ENCODE measurements at regions not wholly inside any gene's neighbourhood (a gene's known extent, or its start where the extent isn't known, plus 50 kb on each side); places are given as distances from the start of the nearest gene placed in this dataset.

GRCh38 chr7:131656980-131657723, 100.7 kb upstream of the PODXL start:
- ChIA-PET POLR2A (no interaction called here), CTCF (interaction anchor here (0.7 to 4.9 kb wide), 5 partner anchors 8 to 164 kb away, joined by 3 to 118 read pairs (median 4); no protein-coding TSS in a partner anchor)
- H3K27me3 Mint-ChIP-seq (ENCODE audit: low read depth) = no peaks in the 10 kb centered on the region

DNA sequence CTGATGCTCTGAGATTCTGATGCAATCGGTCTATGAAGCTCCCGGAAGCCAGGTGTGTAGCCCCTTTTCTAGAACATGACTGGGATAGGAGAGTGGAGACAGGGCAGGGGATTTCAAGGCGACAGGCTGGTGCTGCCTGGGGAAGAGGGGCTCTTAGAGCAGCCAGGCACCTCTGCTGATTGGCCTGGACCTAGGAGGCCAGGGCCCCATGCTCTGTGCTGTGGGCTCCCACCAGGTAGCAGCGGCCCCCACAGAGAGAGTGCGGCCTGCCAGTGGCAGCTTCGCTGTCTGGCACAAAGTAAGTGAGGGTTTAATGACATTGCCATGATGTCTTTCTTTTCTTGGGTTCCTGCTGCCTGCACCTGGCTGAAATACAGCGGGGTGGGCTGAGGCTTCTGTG, 99.4 kb upstream of the PODXL start:
- Mint-ChIP-seq H3K4me1 (peaks cover 39% of the 10 kb centered on the region), H3K27me3 (ENCODE audit: low read depth) (peaks cover 8% of the 10 kb centered on the region; the same call in 1 of the 2 replicates), H3K27ac (no peak overlapping the region), H3K36me3 (no peaks in the 10 kb centered on the region), H3K9me3 (0 out of 2 replicates have a peak, but pooled peaks cover 3% of the 10 kb centered on the region), H3K4me3 (no peak overlapping the region)
- no peak for TF ChIP-seq RORB (CRISPR knock-in tag; IDR thresholded peaks at IDR 0.05)
- no peak for TF ChIP-seq OVOL2 (CRISPR knock-in tag; IDR thresholded peaks at IDR 0.05; ENCODE audit: borderline replicate concordance)
- no peak for TF ChIP-seq AR (CRISPR knock-in tag; IDR thresholded peaks at IDR 0.05)
- TF ChIP-seq, protein P1, sequence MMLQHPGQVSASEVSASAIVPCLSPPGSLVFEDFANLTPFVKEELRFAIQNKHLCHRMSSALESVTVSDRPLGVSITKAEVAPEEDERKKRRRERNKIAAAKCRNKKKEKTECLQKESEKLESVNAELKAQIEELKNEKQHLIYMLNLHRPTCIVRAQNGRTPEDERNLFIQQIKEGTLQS (CRISPR knock-in tag; conservative IDR thresholded peaks at IDR 0.05) = no peak
- no peak for TF ChIP-seq SMAD4 (CRISPR knock-in tag; IDR thresholded peaks at IDR 0.05)
- no peak for TF ChIP-seq NFATC4 (CRISPR knock-in tag; IDR thresholded peaks at IDR 0.05)
- no peak for TF ChIP-seq ZNF423 (CRISPR knock-in tag; IDR thresholded peaks at IDR 0.05)
- no peak for TF ChIP-seq ZNF121 (CRISPR knock-in tag; IDR thresholded peaks at IDR 0.05)
- TF ChIP-seq, protein P2, sequence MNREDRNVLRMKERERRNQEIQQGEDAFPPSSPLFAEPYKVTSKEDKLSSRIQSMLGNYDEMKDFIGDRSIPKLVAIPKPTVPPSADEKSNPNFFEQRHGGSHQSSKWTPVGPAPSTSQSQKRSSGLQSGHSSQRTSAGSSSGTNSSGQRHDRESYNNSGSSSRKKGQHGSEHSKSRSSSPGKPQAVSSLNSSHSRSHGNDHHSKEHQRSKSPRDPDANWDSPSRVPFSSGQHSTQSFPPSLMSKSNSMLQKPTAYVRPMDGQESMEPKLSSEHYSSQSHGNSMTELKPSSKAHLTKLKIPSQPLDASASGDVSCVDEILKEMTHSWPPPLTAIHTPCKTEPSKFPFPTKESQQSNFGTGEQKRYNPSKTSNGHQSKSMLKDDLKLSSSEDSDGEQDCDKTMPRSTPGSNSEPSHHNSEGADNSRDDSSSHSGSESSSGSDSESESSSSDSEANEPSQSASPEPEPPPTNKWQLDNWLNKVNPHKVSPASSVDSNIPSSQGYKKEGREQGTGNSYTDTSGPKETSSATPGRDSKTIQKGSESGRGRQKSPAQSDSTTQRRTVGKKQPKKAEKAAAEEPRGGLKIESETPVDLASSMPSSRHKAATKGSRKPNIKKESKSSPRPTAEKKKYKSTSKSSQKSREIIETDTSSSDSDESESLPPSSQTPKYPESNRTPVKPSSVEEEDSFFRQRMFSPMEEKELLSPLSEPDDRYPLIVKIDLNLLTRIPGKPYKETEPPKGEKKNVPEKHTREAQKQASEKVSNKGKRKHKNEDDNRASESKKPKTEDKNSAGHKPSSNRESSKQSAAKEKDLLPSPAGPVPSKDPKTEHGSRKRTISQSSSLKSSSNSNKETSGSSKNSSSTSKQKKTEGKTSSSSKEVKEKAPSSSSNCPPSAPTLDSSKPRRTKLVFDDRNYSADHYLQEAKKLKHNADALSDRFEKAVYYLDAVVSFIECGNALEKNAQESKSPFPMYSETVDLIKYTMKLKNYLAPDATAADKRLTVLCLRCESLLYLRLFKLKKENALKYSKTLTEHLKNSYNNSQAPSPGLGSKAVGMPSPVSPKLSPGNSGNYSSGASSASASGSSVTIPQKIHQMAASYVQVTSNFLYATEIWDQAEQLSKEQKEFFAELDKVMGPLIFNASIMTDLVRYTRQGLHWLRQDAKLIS (CRISPR knock-in tag; IDR thresholded peaks at IDR 0.05; ENCODE audit: borderline replicate concordance) = no peak
- TF ChIP-seq ETV6 (CRISPR knock-in tag; IDR thresholded peaks at IDR 0.05) = no peak
- no peak for TF ChIP-seq FOXP4 (CRISPR knock-in tag; IDR thresholded peaks at IDR 0.05)
- TF ChIP-seq ESRRA (CRISPR knock-in tag; IDR thresholded peaks at IDR 0.05; ENCODE audit: borderline replicate concordance) = no peak
- no peak for TF ChIP-seq GRHL2 (CRISPR knock-in tag; IDR thresholded peaks at IDR 0.05; ENCODE audit: insufficient replicate concordance, severe bottlenecking)
- DNase-seq (ENCODE audit: low spot score) (no peak), ATAC-seq (peak; percentile 19)
- CTCF ChIA-PET = interaction anchor here (0.8 to 4.9 kb wide), 24 partner anchors 8 to 162 kb away, joined by 3 to 118 read pairs (median 10); partner anchors contain the start of gene PODXL
- POLR2A ChIA-PET = interaction anchor here (0.8 to 1.2 kb wide), 3 partner anchors 14 to 109 kb away, joined by 3 to 4 read pairs (median 3); no protein-coding TSS in a partner anchor

More at GRCh38 chr7:131656980-131657723, 100.7 kb upstream of the PODXL start:
- TF ChIP-seq ZNF121 (CRISPR knock-in tag; IDR thresholded peaks at IDR 0.05) = peak; percentile 97
- TF ChIP-seq GTF2I (CRISPR knock-in tag; conservative IDR thresholded peaks at IDR 0.05) = peak; percentile 51; the same call in 1 of the 2 replicates
- no peak for TF ChIP-seq ZNF232 (CRISPR knock-in tag; IDR thresholded peaks at IDR 0.05)
- TF ChIP-seq, protein P3, sequence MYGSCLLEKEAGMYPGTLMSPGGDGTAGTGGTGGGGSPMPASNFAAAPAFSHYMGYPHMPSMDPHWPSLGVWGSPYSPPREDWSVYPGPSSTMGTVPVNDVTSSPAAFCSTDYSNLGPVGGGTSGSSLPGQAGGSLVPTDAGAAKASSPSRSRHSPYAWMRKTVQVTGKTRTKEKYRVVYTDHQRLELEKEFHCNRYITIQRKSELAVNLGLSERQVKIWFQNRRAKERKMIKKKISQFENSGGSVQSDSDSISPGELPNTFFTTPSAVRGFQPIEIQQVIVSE (CRISPR knock-in tag; IDR thresholded peaks at IDR 0.05; ENCODE audit: borderline replicate concordance) = no peak
- no peak for TF ChIP-seq TCF7 (CRISPR knock-in tag; IDR thresholded peaks at IDR 0.05; ENCODE audit: low read depth)
- H3K36me3 Mint-ChIP-seq = no peaks in the 10 kb centered on the region
- H3K4me3 Mint-ChIP-seq = no peak overlapping the region
- ATAC-seq = no peak
- DNase-seq (ENCODE audit: low spot score) = no peak
- H3K27ac Mint-ChIP-seq = no peak overlapping the region
- H3K9me3 Mint-ChIP-seq = 0 out of 2 replicates have a peak, but pooled peaks cover 3% of the 10 kb centered on the region
- H3K4me1 Mint-ChIP-seq = peaks cover 38% of the 10 kb centered on the region
